GM19035 (cell line): ENCODE measurements at regions not wholly inside any gene's neighbourhood (a gene's known extent, or its start where the extent isn't known, plus 50 kb on each side); places are given as distances from the start of the nearest gene placed in this dataset.
"Not testable (repeated sequence)": the region's sequence is repeated elsewhere in the genome, so short reads cannot be mapped to it uniquely, and the experiment has no call there.

Experiments used
- ATAC-seq: cut with Tn5 transposase; IDR thresholded peaks from one replicate; pipeline ENCODE4 v1.9.1; 2021; ENCODE audit not compliant: unreplicated experiment

DNA sequence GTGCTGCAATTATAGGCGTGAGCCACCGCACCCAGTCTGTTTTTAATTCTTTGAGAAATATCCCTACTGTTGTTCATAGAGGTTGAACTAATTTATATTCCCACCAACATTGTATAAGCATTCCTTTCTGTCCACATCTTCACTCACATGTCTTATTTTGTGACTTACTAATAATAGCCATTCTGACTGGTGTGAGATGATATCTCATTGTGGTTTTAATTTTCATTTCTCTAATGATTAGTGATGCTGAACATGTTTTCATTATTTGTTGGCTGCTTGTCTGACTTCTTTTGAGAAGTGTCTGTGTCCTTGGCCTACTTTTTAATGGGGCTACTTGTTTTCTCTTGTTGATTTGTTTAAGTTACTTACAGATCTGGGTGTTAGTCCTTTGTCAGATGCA lies 310.9 kb upstream of the MAOA start:
- peak; percentile 36 for ATAC-seq

GRCh38 chrX:43349363-43349762 lies 306.7 kb upstream of the MAOA start:
- ATAC-seq = peak; percentile 72

DNA sequence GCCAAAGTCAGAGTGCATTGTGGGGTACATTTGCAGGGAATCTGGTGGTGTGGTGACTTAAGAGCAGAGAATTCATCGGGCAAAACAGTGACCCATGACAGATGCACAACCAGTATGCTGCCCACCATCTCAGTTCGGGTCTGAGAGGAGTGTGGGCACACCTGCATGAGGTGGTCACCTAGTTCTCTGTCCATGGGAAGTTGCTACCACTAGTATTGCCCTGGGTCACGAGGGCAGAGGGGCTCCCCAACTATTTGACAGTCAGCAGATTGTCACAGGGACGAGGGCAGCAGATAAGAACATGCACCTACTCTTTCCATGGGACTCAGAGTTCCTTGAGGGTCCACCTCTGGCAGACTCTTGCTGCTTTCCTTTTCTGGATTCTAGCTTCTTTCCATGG lies 305.2 kb upstream of the MAOA start:
- no peak for ATAC-seq

DNA sequence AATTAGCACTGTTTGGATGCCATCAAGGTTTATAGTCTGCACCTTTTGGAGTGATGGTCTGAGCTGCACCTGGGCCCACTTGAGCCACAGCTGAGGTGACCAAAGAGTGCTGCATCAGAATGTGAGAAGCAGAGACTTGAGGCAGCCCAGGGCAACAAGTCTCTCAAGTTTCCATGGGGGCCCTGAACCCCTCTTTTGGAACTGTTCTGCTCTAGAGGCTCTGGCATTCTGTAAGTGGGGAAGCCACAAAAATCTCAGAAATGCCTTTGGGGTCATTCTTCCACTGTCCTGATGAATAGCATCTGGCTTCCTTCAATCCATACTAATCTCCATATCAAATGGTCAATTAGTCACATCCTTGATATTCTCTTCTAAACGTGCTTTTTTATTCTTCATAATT lies 298.4 kb upstream of the MAOA start:
- ATAC-seq = no peak

DNA sequence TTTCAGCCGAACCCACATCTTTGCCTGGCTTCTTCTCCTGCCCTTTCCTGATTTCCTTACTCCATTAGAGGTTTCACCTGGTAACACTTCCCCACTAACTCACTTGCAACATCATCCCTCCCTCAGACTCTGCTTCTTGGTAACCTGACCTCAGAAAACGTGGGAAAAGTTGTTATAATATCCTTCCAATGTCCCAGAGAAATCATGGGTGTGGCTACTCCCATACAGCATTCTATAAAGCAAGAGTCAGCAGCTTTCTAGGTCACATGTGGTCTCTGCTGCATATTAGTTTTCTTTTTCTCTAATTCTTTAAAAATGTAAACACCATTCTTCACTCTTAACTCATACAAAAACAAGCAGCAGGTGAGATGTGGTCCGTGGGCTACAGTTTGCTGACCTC lies 283.1 kb upstream of the MAOA start:
- no peak for ATAC-seq

DNA sequence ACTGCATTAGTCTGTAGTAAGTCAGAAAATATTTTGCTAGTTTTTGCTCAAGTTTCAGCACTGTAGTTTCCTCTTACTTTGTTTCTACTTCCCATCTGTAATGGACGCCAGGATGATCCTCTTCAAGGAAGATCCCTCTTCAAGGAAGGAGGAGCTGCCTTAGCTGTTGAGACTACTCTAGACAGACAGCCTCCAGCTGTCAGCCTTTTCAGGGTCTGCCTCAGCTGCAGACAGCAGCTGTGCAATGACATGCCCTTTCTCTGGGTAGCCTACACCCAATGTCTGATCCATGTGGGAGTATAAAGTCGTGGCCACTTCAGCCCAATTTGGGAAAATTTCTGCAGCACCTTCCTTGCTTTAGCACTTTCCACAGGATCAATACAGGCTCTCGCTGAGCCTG lies 281.0 kb upstream of the MAOA start:
- no peak for ATAC-seq

GRCh38 chrX:43380704-43381103 lies 275.4 kb upstream of the MAOA start:
- no peak for ATAC-seq

DNA sequence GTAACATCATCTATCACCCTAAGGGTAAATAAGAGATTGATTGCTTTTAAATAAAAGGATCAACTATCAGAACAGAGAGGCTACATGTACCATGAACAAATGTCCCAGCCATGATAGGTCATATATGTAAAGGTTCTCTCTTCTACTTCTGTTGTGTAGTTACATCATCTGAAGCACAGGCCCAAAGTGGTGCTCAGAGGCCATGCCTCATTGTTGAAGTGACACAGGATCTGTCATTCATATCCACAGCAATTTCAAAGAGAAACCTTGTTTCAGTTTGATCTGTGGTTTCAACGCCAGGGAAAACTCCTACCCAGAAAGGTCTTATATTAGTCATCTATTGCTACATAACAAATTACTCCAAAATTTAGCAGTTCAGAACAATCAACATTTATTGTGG lies 269.2 kb upstream of the MAOA start:
- no peak for ATAC-seq

DNA sequence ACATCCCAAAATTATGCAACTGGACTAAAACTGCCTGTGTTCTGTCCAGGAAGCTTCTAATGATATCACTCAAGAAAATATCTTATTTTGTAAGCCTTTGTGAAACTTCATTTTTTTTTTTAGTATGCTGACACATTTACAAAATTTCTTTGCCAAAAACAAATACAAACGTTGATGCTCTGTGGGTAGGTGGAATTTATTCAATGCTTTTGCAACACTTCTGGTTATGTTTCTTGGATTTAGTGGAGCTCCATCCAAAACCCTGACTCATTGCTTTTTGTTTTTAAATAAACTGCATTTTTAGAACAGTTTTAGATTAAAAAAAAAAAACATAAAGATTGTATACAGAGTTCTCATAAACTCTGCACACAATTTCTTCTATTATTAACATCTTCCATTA lies 250.9 kb upstream of the MAOA start:
- ATAC-seq = no peak

DNA sequence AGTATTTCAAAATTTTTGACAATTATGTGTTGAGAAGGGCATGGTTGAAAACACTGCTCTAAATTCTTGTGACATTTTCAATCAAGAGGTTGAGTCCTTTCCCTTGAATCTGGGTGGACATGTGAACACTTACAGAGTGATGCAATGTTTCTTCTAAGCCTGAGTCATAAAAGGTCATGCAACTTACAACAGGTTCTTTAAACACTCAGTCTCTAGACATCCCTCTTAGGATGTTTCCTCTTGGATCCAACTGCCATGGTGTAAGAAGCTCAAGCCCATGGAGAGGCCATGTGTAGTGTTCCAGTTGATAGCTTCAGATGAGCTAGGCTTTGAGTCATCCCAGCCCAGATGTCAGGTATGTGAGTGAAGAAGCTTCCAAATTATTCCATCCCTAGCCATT lies 232.2 kb upstream of the MAOA start:
- ATAC-seq = no peak

GRCh38 chrX:43436517-43436916 lies 219.6 kb upstream of the MAOA start:
- ATAC-seq = no peak

DNA sequence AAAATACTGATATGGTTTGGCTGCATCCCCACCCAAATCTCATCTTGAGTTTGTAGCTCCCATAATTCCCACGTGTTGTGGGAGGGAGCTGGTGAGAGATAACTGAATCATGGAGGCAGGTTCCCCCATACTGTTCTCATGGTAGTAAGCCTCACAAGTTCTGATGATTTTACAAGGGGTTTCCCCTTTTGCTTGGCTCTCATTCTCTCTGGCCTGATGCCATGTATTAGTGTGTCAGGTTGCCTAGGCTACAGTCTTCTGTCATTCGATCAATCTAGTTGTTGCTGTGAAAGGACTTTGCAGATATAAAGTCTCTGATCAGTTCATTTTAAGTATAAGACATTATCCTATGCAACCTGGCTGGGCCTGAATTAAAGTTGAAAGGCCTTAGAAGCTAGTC lies 209.3 kb upstream of the MAOA start:
- no peak for ATAC-seq

- no peak for ATAC-seq
Measured at GRCh38 chrX:43448688-43449087, 207.4 kb upstream of the MAOA start.

GRCh38 chrX:43450355-43450754 lies 205.7 kb upstream of the MAOA start:
- no peak for ATAC-seq

DNA sequence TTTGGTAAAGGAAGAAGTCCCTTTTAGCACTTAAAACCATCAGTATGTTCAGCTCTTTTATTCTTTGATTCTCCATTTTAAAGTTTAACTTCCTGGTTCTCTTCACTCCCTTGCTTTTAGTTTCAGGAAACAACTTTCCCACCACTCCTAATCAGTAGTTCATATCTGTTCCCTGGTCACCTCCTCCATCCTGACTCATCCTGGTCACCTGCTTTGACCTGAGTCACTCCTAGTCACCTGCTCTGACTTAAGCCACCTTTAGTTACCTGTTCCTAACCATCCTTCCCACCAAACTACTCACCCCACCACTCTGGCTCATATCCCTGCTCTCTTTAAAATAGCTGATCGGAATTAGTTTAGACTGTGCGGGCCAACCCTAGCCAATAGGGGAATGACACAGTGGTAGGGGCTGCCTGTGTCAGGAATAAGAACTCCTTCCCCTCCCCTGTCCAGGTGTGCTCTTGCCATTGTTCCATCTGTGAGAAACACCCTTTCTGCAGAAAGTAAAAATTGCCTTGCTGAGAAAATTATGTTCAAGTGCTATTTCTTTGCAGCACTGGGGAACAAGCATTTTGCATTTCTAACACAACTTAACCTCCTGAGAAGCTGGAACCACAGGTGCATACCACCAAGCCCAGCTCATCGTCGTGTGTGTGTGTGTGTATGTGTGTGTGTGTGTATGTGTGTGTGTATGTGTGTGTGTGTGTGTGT lies 204.0 kb upstream of the MAOA start:
- not testable (repeated sequence) for ATAC-seq

GRCh38 chrX:43456063-43456462 lies 200.0 kb upstream of the MAOA start:
- no peak for ATAC-seq

DNA sequence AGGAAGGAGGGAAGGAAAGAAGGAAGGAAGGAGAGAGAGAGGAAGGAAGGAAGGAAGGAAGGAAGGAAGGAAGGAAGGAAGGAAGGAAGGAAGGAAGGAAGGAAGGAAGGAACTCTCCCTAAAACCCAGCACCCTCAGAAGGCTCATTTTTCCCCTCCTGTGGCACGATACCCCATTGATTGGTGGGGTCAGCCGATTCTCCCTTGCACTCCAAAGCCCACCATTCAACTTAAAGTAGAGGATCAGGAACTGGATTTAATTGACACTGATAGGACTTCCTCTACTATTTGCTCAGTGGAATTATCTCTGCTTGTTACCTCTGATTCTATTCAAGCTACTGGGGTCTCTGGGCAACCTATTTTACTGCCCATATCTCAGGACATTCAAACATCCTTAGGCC lies 199.2 kb upstream of the MAOA start:
- no peak for ATAC-seq

DNA sequence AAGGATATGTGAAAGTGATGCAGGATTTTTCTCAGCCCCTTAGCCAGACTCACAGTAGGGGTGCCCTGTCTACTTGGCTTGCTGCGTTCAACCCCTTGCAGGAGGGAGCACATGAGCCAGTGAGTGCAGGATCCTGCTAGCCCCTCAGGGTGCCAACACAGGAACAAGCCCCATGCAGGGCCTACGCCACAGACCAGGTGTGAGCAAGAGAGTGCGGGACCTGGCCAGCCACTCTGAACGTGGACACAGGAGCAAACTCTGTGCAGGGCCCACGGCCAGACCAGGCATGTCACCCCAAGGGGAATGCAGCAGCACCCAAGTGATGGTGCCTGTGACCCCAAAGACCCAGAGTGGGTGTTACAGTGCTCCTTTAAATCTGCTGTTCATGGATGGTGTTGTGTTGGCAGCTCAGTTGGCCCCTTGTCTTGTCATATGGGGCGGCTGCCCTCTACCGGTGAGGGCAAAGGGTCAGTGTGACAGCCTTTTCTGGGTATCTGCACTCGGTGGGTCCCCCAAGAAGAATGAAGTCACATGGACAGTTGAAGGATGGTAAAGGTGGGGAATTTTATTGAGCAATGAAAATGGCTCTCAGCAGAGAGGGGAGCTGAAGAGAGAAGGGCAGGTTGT lies 188.4 kb upstream of the MAOA start:
- ATAC-seq = no peak

DNA sequence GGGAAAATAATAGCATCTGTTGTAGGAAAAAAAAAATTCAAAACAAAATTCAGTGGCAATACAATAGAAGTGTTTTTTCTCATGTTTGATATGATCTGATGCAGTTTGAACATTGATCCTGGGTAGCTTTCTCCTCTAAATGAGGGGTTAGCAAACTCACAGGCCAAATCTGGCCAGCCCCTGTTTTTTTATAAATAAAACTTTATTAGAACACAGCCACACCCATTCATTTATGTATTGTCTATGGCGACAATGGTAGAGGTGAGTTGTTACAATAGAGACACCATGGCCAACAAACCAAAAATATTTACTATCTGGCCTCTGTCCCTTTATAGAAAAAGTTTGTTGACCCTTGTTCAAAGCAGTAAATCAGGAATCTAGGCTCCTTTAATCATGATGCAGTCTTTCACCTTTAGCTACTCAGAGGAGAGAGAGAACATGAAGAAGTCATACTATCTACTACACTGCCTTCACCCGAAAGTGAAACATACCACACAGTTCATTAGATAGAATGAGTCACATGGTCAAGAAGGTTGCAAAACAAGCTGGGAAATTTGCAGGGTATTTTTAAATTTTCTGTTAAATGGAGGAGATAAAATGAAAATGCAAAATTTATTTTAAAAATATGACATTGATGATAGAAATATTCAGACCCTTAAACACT lies 186.6 kb upstream of the MAOA start:
- ATAC-seq = no peak

GRCh38 chrX:43474321-43474720 lies 181.8 kb upstream of the MAOA start:
- ATAC-seq = no peak

DNA sequence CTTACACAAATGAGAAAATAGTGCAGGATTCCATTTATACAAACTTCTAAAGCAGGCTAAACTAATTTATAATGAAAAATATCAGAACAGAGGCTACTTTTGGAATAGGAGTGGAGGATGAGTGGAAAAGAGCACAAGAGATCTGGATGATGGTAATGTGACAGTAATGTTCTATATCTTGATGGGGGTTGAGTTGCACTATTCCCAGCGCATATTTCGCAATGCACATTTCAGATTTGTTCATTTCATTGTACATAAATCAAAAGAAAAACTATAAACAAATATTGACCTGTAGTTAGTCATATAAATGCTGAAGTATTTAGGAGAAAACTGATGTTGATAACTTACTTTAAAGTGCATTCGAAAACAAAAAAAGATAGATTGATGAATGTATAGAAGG lies 177.0 kb upstream of the MAOA start:
- ATAC-seq = no peak

DNA sequence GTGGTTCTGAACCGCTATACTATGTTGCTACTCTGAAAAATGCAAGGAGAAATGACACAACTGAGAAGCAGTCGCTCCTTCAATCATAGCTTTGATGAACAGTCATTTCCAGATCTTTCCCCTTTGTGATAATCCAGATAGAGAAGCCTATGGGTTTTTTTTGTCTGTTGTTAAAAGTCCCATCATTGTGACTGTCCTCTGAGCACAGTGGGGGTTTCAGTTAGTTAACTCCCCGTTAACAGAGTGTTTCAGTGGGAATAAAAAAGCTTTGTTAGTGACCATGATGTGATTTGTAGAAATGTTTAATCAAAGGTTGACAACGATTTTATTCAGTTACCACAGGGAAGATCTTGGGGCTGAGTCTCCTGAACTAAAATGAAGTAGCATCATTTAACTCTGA lies 176.2 kb upstream of the MAOA start:
- ATAC-seq = no peak

DNA sequence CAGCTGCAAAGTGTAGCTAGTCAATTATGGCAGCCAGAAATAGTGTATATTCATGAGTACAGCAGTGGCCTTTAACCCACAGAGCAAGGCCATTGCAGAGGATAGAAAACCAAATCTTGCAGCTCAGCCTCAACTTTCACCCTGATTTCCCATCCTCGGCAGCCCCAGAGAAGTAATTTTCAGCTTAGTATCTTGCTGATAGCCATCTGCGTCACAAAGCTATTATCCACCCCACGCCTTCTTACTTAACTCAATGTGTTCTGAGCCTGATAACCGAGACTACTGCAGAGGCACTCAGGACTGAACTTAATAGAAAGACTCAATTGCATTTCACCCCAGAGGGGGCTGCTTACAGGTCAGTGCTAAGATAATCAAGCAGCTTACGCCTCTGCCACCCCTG lies 174.5 kb upstream of the MAOA start:
- no peak for ATAC-seq
